Endothelial cell of umbilical vein (primary cell): ENCODE measurements at regions not wholly inside any gene's neighbourhood (a gene's known extent, or its start where the extent isn't known, plus 50 kb on each side); places are given as distances from the start of the nearest gene placed in this dataset.

Source experiments
- BruUV-seq: library from RNA; stranded (reverse); fragments of 400-500 nt; replicated peaks from 2 replicates; lab custom pipeline; 2021; lab: Mats Ljungman, UMichigan
- CTCF ChIA-PET: fragments of 300-600, 350-600 bp; sonication (Branson Sonifier 250); formaldehyde crosslinking; loops from one replicate; lab custom pipeline; 2021; ENCODE audit warnings: antibody characterized with exemption, inconsistent platforms; lab: Charles Lee
- POLR2A ChIA-PET: fragments of 300-600, 350-600 bp; sonication (Branson Sonifier 250); formaldehyde crosslinking; loops from one replicate; lab custom pipeline; 2021; ENCODE audit warnings: antibody characterized with exemption, inconsistent platforms; lab: Charles Lee
- DNase-seq: peaks from one replicate; pipeline ENCODE4 v3.0.0-alpha.2; 2011; ENCODE audit warnings: low read depth, low spot score
- FAIRE-seq: peaks from 2 replicates; lab custom pipeline; 2011; peaks lifted over from hg19 to GRCh38; lab: Jason Lieb, UNC
- H2AFZ ChIP-seq: 2 replicates; pipeline ENCODE4 v1.6.0; 2012; ENCODE audit warnings: low read depth, low read length, control low read depth, inconsistent platforms
- H3K27ac ChIP-seq: 2 replicates; pipeline ENCODE4 v1.5.1; 2011; ENCODE audit warnings: low read depth, mild to moderate bottlenecking, control low read depth, low read length, moderate library complexity; ENCODE audit not compliant: insufficient read depth
- H3K27me3 ChIP-seq, 2 experiments: 2 replicates each; pipeline versions ENCODE4 v1.6.0 to v1.6.1; 2011; ENCODE audit warnings: low read length in 2 of 2, mixed read lengths in 1 of 2; ENCODE audit not compliant: control insufficient read depth in 2 of 2, insufficient read depth in 2 of 2
- H3K36me3 ChIP-seq, 2 experiments: 2 replicates in 1 of 2; 3 replicates in 1 of 2; pipeline ENCODE4 v1.5.1; 2011; ENCODE audit warnings: low read length in 2 of 2, mild to moderate bottlenecking in 1 of 2, moderate library complexity in 1 of 2; ENCODE audit not compliant: control insufficient read depth in 2 of 2, insufficient read depth in 2 of 2; ENCODE audit errors: extremely low read depth in 1 of 2
- H3K4me1 ChIP-seq: 3 replicates; pipeline ENCODE4 v1.5.1; 2011; ENCODE audit warnings: mild to moderate bottlenecking, low read length; ENCODE audit not compliant: control insufficient read depth, insufficient read depth; ENCODE audit errors: extremely low read depth
- H3K4me2 ChIP-seq: 2 replicates; pipeline ENCODE4 v1.6.1; 2011; ENCODE audit warnings: low read length, control low read depth, mixed read lengths; ENCODE audit not compliant: insufficient read depth
- H3K4me3 ChIP-seq, 3 experiments: fragments of 200-600 bp in 1 of 3; sonication (generic), shearing (Covaris generic) in 1 of 3; replicated peaks in 1 of 3; 2 replicates each; pipeline ENCODE4 v1.5.1; 2011 to 2016; ENCODE audit warnings: control low read depth in 3 of 3, low read length in 3 of 3, mild to moderate bottlenecking in 2 of 3, inconsistent platforms in 1 of 3, low read depth in 1 of 3, moderate library complexity in 1 of 3; ENCODE audit not compliant: insufficient read depth in 1 of 3
- H3K79me2 ChIP-seq: 2 replicates; pipeline ENCODE4 v1.6.0; 2012; ENCODE audit warnings: low read length, inconsistent platforms; ENCODE audit not compliant: control insufficient read depth, insufficient read depth
- H3K9ac ChIP-seq: replicated peaks from 2 replicates; pipeline ENCODE3; 2011; ENCODE audit warnings: low read length, control low read depth; ENCODE audit not compliant: insufficient read depth; ENCODE audit errors: extremely low read depth
- H3K9me1 ChIP-seq: replicated peaks from 3 replicates; pipeline ENCODE4 v1.6.0; 2011; ENCODE audit warnings: mild to moderate bottlenecking, low read length; ENCODE audit not compliant: control insufficient read depth, insufficient read depth; ENCODE audit errors: extremely low read depth
- H3K9me3 ChIP-seq: replicated peaks from 2 replicates; pipeline ENCODE4 v1.5.1; 2012; ENCODE audit warnings: low read length, inconsistent platforms; ENCODE audit not compliant: control insufficient read depth, insufficient read depth
- H4K20me1 ChIP-seq: replicated peaks from 2 replicates; pipeline ENCODE3; 2011; ENCODE audit warnings: mild to moderate bottlenecking, low read length; ENCODE audit not compliant: control insufficient read depth, insufficient read depth; ENCODE audit errors: extremely low read depth
- CTCF ChIP-seq, 2 donors: IDR thresholded peaks; 1 replicate in 1 of 2; 2 replicates in 1 of 2; pipeline ENCODE4 v1.5.1; 2011; ENCODE audit warnings: low read length in 2 of 2, mild to moderate bottlenecking in 2 of 2, moderate library complexity in 2 of 2, control low read depth in 1 of 2, inconsistent platforms in 1 of 2, low read depth in 1 of 2; ENCODE audit not compliant: insufficient read depth in 1 of 2; ENCODE audit errors: extremely low read depth in 1 of 2
- EZH2 ChIP-seq: IDR thresholded peaks from 2 replicates; pipeline ENCODE4 v1.6.1; 2012; ENCODE audit warnings: borderline replicate concordance, low read depth, mild to moderate bottlenecking, moderate library complexity, low read length, inconsistent platforms; ENCODE audit not compliant: severe bottlenecking
- FOS ChIP-seq: IDR thresholded peaks from 2 replicates; pipeline ENCODE4 v1.6.1; 2011; ENCODE audit warnings: mild to moderate bottlenecking, low read length, moderate library complexity, borderline replicate concordance; ENCODE audit not compliant: insufficient read depth
- GATA2 ChIP-seq: IDR thresholded peaks from 2 replicates; pipeline ENCODE4 v1.7.0; 2011; ENCODE audit warnings: low read depth, mild to moderate bottlenecking, moderate library complexity, mixed read lengths, low read length; ENCODE audit not compliant: insufficient read length, insufficient read depth
- JUN ChIP-seq: IDR thresholded peaks from 2 replicates; pipeline ENCODE4 v1.6.1; 2011; ENCODE audit warnings: borderline replicate concordance, low read depth; ENCODE audit not compliant: insufficient read length, insufficient read depth
- MAX ChIP-seq: IDR thresholded peaks from 2 replicates; pipeline ENCODE4 v1.6.1; 2011; ENCODE audit not compliant: insufficient read depth, insufficient read length
- MYC ChIP-seq: IDR thresholded peaks from one replicate; pipeline ENCODE4 v1.6.1; 2011; ENCODE audit warnings: mild to moderate bottlenecking, low read depth, low read length
- POLR2A ChIP-seq: IDR thresholded peaks from 2 replicates; pipeline ENCODE4 v1.6.1; 2012; ENCODE audit warnings: low read depth, mild to moderate bottlenecking, control low read depth, low read length
- POLR2AphosphoS5 ChIP-seq: IDR thresholded peaks from 2 replicates; pipeline ENCODE4 v1.6.1; 2012; ENCODE audit warnings: low read depth, mild to moderate bottlenecking, control low read depth, low read length, moderate library complexity; ENCODE audit not compliant: insufficient read depth
- dilution Hi-C: fragments of 300-500 bp; cut with MboI; formaldehyde crosslinking; loops from one replicate; pipeline ENCODE4 v1.15.0; 2019; ENCODE audit warnings: low sequenced_read_pairs; ENCODE audit not compliant: extremely low pct_ligation_motif_present
- intact Hi-C: fragments of 100-400 bp; cut with micrococcal nuclease; formaldehyde crosslinking; loops from one replicate; pipeline ENCODE4 v1.10.0; 2022

- no peaks in the 10 kb centered on the region for H3K36me3 ChIP-seq
- no peak overlapping the region for H3K4me2 ChIP-seq
- H3K79me2 ChIP-seq, result no peaks in the 10 kb centered on the region
- no peak for TF ChIP-seq EZH2
- no peak for TF ChIP-seq GATA2
- TF ChIP-seq POLR2AphosphoS5, result no peak
- no peak for TF ChIP-seq MYC
- no peak for TF ChIP-seq POLR2A
- TF ChIP-seq MAX, result no peak
- TF ChIP-seq CTCF (IDR thresholded peaks at IDR 0.05; ENCODE audit: extremely low read depth in 1 of 2, insufficient read depth in 1 of 2, low read depth in 1 of 2, low read length in 2 of 2), result no peak
- no peak for TF ChIP-seq FOS
- no peak for TF ChIP-seq JUN
- no peaks in the 10 kb centered on the region for H3K9me3 ChIP-seq
- no peaks in the 10 kb centered on the region for H3K27me3 ChIP-seq
- no peaks in the 10 kb centered on the region for H3K9me1 ChIP-seq
- intact Hi-C loops (no loop called here), dilution Hi-C loops (no loop called here)
- BruUV-seq, result no TSS peak
- DNase-seq, result no peak
- H2AFZ ChIP-seq, result no peak overlapping the region
- H3K9ac ChIP-seq, result no peak overlapping the region
- H3K4me1 ChIP-seq, result no peaks in the 10 kb centered on the region
- no peak for FAIRE-seq
- CTCF ChIA-PET, result interaction anchor here (1.5 kb wide), 1 partner anchor 9 kb away, joined by 6 read pairs; no protein-coding TSS in a partner anchor
- H3K4me3 ChIP-seq, result no peak overlapping the region
- H4K20me1 ChIP-seq, result no peaks in the 10 kb centered on the region
- no peak overlapping the region for H3K27ac ChIP-seq
- POLR2A ChIA-PET, result no interaction called here
Measured at GRCh38 chr5:112560371-112560770, 141.3 kb upstream of the EPB41L4A start.
